HL-60 (cell line): ENCODE measurements at regions not wholly inside any gene's neighbourhood (a gene's known extent, or its start where the extent isn't known, plus 50 kb on each side); places are given as distances from the start of the nearest gene placed in this dataset.

Experiments used
- CTCF ChIP-seq: IDR thresholded peaks from one replicate; pipeline ENCODE4 v1.5.1; 2011; ENCODE audit warnings: low read length, control low read depth, inconsistent platforms; ENCODE audit not compliant: insufficient read depth
- GABPA ChIP-seq: IDR thresholded peaks from 2 replicates; pipeline ENCODE4 v1.6.1; 2012; ENCODE audit warnings: low read depth
- REST ChIP-seq: IDR thresholded peaks from 2 replicates; pipeline ENCODE4 v1.6.1; 2012; ENCODE audit warnings: low read depth; ENCODE audit not compliant: insufficient replicate concordance

GRCh38 chr5:121757753-121758152 lies 93.9 kb upstream of the FTMT start:
- no peak for TF ChIP-seq CTCF
- no peak for TF ChIP-seq REST
- TF ChIP-seq GABPA, result no peak
